ENCODE measurements at regions not wholly inside any gene's neighbourhood (a gene's known extent, or its start where the extent isn't known, plus 50 kb on each side); places are given as distances from the start of the nearest gene placed in this dataset.

GRCh38 chr3:72453706-72454105, 394.5 kb downstream of the SHQ1 start:
- no peak for DNase-seq

- no peak for DNase-seq
Measured at GRCh38 chr3:72452745-72453144, 395.5 kb downstream of the SHQ1 start.

- DNase-seq, result no peak
Measured at GRCh38 chr3:72451841-72452240, 396.4 kb downstream of the SHQ1 start.

DNA sequence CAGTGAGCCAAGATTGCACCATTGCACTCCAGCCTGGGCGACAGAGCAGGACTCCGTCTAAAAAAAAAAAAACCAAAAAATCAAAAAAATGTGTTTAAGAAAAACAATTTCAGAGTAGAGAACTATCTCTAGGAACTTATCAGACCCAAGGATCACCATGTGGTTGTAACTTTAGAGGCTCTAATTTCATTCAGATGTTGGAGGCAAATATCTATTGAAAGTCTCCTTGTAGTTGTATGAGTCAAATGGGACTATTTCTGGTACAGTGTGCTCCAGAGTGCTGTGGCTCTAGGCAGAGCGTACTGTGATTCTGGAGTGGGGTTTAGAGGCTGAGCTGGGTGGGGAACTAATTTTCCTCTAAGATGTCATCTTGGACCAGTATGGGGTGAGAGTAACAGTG, 398.7 kb downstream of the SHQ1 start:
- DNase-seq, result no peak

DNA sequence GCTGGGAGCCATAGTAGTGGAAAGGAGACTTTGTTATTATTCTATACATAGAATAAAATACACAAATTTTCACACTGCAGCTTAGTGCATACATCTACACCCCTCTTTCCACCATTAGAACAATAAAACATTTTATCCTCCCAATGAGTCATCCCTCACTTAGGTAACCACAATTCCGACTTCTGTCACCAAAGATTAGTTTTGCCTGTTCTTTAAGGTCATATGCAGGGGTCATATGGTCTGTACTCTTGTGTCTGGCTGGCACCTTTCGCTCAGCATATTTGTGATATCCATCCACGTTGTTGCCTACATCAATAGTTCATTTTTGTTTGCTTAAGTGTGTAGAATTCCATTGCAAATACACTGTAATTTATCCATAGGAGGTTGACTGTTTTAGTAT, 399.4 kb downstream of the SHQ1 start:
- no peak for DNase-seq

DNA sequence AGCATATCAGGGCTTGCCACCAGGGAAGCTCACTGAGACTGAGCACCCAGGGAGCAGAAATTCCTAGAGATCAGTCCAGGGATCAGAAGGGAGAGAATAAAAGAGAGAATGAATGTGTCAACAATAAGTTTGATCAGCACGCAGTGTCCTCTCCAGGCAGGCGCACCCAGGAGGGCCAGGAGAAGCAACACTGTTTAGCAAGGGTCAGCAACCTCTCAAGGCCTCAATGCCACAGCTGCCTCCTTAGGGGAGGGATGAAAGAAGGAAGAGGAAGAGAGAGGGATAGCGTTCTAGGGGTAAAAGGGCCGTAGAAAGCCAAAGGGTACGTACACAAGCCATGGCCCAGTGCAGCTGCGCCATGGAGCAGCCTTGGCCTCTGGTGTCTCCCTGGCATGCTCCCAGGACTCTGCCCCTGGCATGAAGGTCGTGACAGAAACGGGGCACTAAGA, 399.8 kb downstream of the SHQ1 start:
- no peak for DNase-seq

- DNase-seq, result peak; percentile 95 to 99 (median 97)
Measured at GRCh38 chr3:72447059-72447946, 400.9 kb downstream of the SHQ1 start.

- DNase-seq, result peak in 1 of 4 experiments; percentile 23
Measured at GRCh38 chr3:72446218-72447058, 401.8 kb downstream of the SHQ1 start, which contains the start of gene RYBP. TSS of gene RYBP (minus strand) at chr3:72446621.

DNA sequence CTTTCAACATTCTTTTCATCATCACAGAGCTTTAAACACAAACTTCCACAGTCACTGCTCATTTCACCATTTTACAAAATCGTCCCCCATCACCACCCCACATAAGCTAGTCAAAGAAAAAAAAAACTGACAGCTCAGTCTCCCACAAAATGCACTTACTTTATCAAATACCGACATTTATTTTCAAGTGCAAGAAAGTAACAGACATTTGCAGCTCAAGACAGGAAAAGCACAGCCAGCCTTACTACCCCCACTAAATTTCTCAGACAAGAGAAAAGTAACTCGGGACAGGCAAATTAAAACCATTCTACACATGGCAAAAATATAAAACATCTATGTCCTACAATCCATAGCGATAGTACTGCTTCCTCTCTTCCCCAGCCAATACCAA, 402.4 kb downstream of the SHQ1 start:
- peak in 2 of 4 experiments; percentile 11 to 14 for DNase-seq

DNA sequence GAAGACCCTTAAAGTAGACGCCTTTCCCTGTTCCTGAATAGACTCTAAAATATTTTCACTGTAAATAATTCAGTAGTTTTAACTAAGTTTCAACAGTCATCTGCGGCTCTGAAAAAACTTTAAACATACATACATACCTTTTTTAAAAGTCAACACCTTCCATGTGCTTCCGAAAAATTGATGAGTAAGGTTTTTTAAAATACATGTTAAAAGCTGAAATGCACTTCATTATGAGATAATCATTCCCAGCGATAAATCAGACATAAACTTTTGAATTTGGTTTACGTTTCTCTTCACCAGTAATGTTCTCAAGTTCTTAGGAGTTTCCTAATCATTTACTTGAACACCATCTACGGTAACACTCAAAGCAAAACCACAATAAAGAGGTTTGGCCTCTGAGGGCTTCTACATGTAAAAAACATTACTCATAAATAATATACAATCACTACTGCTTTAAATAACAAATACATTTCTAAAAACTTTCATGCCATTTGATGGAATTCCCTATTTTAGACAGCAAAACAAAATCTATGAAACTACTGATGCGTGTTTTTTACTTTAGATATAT, 403.5 kb downstream of the SHQ1 start:
- no peak for DNase-seq

- no peak for DNase-seq
Measured at GRCh38 chr3:72442759-72443158, 405.5 kb downstream of the SHQ1 start.

DNA sequence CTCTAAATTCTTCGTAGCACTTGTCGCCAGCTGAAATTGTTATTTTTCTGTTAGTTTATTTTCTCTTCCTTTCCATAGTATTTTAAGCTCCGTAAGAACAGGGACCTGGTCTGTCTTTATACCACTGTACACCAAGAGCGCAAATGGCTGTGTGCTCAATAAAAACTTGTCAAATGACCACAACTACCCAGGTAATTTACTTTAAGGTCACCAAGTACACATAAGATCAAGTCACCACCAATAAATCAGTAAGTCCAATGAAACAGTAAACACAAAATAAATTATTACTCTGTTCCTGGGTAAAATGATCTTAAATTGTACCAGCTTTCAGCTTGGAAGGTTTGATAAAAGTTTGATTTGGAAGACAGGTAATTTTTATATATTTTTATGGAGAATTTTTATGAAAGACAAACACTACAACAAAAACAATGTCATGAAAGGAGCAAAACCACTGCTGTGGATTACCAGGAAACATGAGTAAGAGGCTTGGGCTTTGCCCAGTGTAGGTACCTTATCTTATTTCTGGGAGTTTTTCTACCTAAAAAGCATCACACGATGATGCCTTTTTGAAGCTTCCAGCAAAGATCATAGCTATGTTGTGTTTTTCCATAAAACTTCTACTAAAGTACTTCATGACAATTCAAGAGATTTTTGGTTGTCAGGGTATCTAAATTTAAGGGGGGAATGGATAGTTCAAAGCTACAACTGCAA, 406.8 kb downstream of the SHQ1 start:
- no peak for DNase-seq

- no peak for DNase-seq
Measured at GRCh38 chr3:72440491-72440890, 407.8 kb downstream of the SHQ1 start.

DNA sequence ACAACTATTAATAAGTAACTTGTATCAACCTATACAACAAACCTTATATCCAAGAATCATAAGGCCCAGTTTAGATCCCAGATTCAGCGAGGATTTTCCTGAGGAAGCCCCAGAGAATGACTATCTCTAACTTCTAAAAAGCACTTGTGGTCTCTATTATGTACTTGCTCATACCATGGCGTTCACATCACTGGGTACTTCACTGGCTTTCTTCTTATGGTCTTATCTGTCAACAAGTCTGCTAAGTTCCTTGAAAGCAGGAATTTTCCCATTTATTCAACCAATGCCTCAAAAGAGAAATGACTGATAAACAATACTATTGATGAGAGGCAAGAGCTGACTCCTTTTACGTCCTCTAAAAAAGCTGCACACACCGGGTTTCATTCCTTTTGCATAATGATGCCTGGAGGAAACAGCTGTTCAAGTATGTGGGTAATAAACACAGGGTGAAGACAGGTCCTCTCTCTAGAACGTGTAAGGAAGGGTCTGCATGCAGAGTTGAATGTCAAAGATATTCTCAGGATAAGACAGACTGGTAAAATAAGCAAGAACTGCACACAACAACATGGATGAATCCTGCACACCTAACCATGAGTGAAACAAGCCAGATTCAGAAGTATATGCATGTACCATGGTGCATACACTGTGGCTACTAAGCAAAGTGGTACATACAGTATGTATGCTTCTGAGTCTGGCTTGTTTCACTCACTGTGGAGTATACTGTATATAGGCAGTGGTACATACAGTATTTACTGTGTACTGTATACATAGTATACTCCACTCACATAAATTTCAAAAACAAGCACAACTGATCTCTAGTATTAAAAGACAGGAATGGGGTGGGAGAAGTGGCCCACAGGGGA, 408.7 kb downstream of the SHQ1 start:
- no peak for DNase-seq

DNA sequence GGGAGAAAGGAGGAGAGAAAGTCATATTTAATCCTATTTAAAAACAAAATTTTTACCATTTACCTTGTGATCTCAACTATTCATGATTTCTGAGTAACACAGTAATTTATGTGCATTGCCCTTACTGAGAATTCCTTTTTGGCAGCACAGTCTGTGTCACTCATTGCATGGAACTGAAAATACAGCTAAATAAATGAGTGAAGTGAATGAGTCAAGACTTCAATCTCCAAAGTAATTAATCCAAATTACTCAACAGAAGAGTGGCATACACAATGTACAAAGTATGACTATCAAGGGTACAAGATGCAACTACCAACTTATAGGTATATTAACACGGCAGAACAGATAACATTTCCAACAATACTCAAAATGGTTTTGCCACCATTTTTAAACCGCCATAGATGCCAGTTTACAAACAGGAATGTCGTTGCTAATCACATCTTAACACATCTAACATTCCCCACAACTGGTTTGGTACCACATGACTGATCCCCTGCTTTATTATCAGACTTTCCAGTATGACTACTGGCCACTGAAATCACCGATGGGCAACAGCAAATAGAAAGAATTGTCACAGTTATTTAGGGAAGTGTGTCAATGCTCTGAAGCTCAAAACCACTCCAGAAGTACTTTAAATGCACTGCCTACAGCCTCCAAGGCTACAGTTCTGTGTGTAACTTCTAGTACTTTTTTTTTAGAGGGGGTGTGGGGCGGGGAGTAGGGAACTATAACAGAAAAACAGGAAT, 410.4 kb downstream of the SHQ1 start:
- DNase-seq, result peak; percentile 50 to 79 (median 60)

DNA sequence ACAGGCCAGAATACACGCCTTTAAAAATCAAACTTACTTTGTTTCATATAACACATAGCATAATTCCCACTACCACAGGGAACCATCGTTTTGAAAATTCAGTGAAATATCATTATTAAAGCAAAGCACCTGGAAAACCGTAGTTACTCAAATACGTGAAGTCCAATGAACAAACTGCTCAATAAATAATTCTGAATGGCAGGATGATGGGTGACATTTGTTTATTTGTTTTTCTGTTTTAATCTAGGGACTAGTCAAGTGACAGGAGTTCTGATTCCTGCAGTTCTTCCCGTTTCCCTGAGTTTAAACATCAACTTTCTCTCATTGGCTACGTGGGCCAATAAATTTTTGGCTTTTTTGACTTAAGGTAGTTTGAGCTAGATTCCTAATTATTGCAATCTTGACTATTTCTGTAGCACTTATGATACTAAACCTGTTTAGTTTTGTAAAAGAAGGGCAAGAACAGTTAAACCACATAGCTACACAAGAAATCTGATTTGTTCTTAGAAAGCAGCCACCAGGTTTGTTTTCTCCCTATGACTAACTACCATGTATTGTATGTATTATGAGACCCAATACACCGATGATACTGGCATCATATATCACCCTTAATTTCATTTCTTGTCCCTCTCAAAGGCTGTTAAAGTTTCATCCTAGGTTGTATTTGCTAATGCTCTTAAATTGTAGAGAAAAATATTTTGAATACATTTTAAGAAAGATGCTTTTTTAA, 411.2 kb downstream of the SHQ1 start:
- no peak for DNase-seq

- DNase-seq, result no peak
Measured at GRCh38 chr3:72434296-72434695, 413.9 kb downstream of the SHQ1 start.

GRCh38 chr3:72432246-72432645, 416.0 kb downstream of the SHQ1 start:
- DNase-seq, result no peak

- no peak for DNase-seq
Measured at GRCh38 chr3:72429589-72430353, 418.5 kb downstream of the SHQ1 start.
